Pancreas (tissue), 10 donors: ENCODE measurements at regions not wholly inside any gene's neighbourhood (a gene's known extent, or its start where the extent isn't known, plus 50 kb on each side); places are given as distances from the start of the nearest gene placed in this dataset.

ENCODE experiments used
- ATAC-seq, 4 donors: fragments of 200-7000 bp; cut with Tn5 transposase; one replicate each; pipeline versions ENCODE4 v1.8.0 to v1.9.1; 2020; ENCODE audit warnings: mild to moderate bottlenecking in 4 of 4, moderate library complexity in 4 of 4
- DNase-seq, 6 donors: peaks; one replicate each; pipeline ENCODE4 v3.0.0-alpha.2; 2020
- FAIRE-seq: peaks from 2 replicates; lab custom pipeline; 2012; peaks lifted over from hg19 to GRCh38; lab: Jason Lieb, UNC
- H3K27ac ChIP-seq, 4 donors: fragments of 200-600 bp; sonication (generic); 1 replicate in 3 of 4; 2 replicates in 1 of 4; pipeline versions ENCODE4 v1.5.0 to v1.8.0; 2020
- H3K27me3 ChIP-seq, 4 donors: fragments of 200-600 bp; one replicate each; pipeline ENCODE4 v1.8.0; 2021
- H3K36me3 ChIP-seq, 3 donors: fragments of 200-600 bp; sonication (generic) in 1 of 3; one replicate each; pipeline versions ENCODE4 v1.5.0 to v1.8.0; 2020 to 2021
- H3K4me1 ChIP-seq, 3 donors: fragments of 200-600 bp; one replicate each; pipeline ENCODE4 v1.8.0; 2021
- H3K4me3 ChIP-seq, 4 donors: fragments of 200-600 bp; sonication (generic) in 2 of 4; one replicate each; pipeline versions ENCODE4 v1.5.0 to v1.8.0; 2020 to 2021
- H3K9me3 ChIP-seq, 4 donors: fragments of 200-600 bp; one replicate each; pipeline ENCODE4 v1.8.0; 2021
- WGBS, 2 donors: extraction: QIAGEN DNeasy Blood & Tissue Kit; methylation state at CpG; one replicate each; pipeline ENCODE4 v1.1.7; 2013; 5-methylcytosine and 5-hydroxymethylcytosine counted together
- intact Hi-C, 3 donors: fragments of 100-400 bp; cut with DNase I; formaldehyde crosslinking; loops; one replicate each; pipeline versions ENCODE4 v1.11.1 to v1.14.2; 2022
- TF ChIP-seq, protein P1 (sequence below), 4 donors: fragments of 200-600 bp; sonication (generic) in 3 of 4; IDR thresholded peaks; one replicate each; pipeline versions ENCODE4 v1.5.0 to v1.8.0; 2021; ENCODE audit warnings: antibody characterized with exemption in 4 of 4
- donor health status: healthy with polysubstance abuse.
- donor health status: DM: no; HTN: no; CAD: no; lungs with moderate emphysema.
- donor health status: DM: no; HTN: no; CAD: no.
- donor health status: control.
- donor health status: control.
- donor health status: Bipolar disorder and iron deficiency.
- donor health status: DM: yes; HTN: yes; CAD: no.
- donor health status: DM: no; HTN: no; CAD: no.
- donor health status: DM: no; HTN: no; CAD: no.
- donor health status: DM: yes; HTN: yes; CAD: no.

GRCh38 chr12:114968727-114969126 lies 284.8 kb upstream of the TBX3 start:
- no peak for ATAC-seq
- Histone ChIP-seq H3K36me3 (no peaks in the 10 kb centered on the region), H3K4me1 (no peaks in the 10 kb centered on the region), H3K27me3 (no peaks in the 10 kb centered on the region), H3K4me3 (no peak overlapping the region), H3K9me3 (no peaks in the 10 kb centered on the region), H3K27ac (no peak overlapping the region)
- TF ChIP-seq, protein P1, sequence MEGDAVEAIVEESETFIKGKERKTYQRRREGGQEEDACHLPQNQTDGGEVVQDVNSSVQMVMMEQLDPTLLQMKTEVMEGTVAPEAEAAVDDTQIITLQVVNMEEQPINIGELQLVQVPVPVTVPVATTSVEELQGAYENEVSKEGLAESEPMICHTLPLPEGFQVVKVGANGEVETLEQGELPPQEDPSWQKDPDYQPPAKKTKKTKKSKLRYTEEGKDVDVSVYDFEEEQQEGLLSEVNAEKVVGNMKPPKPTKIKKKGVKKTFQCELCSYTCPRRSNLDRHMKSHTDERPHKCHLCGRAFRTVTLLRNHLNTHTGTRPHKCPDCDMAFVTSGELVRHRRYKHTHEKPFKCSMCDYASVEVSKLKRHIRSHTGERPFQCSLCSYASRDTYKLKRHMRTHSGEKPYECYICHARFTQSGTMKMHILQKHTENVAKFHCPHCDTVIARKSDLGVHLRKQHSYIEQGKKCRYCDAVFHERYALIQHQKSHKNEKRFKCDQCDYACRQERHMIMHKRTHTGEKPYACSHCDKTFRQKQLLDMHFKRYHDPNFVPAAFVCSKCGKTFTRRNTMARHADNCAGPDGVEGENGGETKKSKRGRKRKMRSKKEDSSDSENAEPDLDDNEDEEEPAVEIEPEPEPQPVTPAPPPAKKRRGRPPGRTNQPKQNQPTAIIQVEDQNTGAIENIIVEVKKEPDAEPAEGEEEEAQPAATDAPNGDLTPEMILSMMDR (IDR thresholded peaks at IDR 0.05), result no peak
- no peak for DNase-seq
- intact Hi-C loops, result no loop called here
- 64 to 71% methylated on average over 4 of the region's 4 CpGs for WGBS, 2 donors
- no peak for FAIRE-seq

DNA sequence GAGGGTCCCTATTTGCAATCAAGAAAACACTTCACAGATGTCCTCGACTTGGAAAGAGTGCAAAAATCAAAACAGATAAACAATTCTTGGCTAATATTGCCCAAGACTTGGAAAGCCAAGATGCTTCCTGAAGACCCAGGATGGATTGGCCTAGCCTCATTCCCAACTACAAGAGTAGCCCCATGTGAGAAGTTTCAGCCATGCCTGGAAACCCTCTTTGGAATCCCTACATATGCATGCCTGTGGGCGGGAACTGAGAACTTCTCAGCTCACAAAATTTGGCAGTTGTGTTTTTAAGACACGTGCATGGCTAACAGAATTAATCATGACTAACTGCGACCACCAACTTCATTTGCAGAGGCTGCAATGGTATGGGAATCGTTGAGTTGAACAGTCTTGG lies 283.2 kb upstream of the TBX3 start:
- DNase-seq, result no peak
- no peak for ATAC-seq
- Histone ChIP-seq H3K36me3 (no peaks in the 10 kb centered on the region), H3K9me3 (no peaks in the 10 kb centered on the region), H3K4me1 (no peaks in the 10 kb centered on the region), H3K27ac (no peak overlapping the region), H3K27me3 (no peaks in the 10 kb centered on the region), H3K4me3 (no peak overlapping the region)
- WGBS, 2 donors, result 61 to 70% methylated on average over 5 of the region's 5 CpGs
- intact Hi-C loops, result no loop called here
- no peak for FAIRE-seq
- TF ChIP-seq, protein P1 (IDR thresholded peaks at IDR 0.05), result no peak

DNA sequence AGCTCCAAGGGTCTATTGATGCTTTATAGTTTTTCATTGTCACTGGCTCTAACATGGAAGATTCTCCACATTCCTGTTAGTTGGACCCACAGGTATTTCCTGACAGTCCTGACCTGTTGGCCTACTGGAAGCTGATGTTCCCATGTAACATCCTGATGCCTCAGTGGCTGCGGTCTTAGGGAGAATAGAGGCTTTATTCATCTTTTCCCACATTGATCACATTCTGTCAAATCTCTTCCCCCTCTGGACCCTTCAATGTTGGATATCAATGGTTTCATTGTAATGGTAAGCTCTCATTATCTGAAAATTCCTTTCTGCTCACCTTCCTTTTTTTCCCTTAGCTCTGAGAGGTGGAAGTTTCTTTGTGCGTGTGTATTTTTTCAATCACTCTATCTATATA lies 280.9 kb upstream of the TBX3 start:
- no peak overlapping the region for H3K27ac ChIP-seq
- TF ChIP-seq, protein P1 (IDR thresholded peaks at IDR 0.05), result no peak
- H3K4me1 ChIP-seq, result no peaks in the 10 kb centered on the region
- no peaks in the 10 kb centered on the region for H3K9me3 ChIP-seq
- H3K27me3 ChIP-seq, result no peaks in the 10 kb centered on the region
- no peak for ATAC-seq
- no peak overlapping the region for H3K4me3 ChIP-seq
- FAIRE-seq, result no peak
- DNase-seq, result no peak
- WGBS, 2 donors, result 33 to 36% methylated on average over 2 of the region's 2 CpGs
- intact Hi-C loops, result no loop called here
- H3K36me3 ChIP-seq, result no peaks in the 10 kb centered on the region

DNA sequence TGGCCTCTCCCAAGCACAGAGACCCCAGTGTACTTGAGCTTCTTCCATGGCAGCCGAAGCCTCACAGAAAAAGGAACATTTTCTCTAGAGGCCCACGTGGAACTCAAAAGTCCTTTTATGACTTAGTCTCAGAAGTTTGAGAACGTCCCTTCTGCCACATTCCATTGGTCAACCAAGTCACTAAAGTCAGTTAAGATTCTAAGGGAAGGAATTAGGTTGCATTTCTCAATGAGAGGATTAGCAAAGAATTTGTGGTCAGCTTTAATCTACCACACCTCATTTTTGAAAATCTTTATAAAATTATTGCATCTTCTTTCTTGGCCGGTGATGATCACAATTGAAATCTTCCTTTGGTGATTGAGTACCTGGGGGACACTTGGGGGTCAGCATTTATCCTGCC lies 279.9 kb upstream of the TBX3 start:
- no peak overlapping the region for H3K27ac ChIP-seq
- no peak for ATAC-seq
- no peak overlapping the region for H3K4me3 ChIP-seq
- no peaks in the 10 kb centered on the region for H3K9me3 ChIP-seq
- no peaks in the 10 kb centered on the region for H3K36me3 ChIP-seq
- intact Hi-C loops, result no loop called here
- WGBS, 2 donors, result 65 to 76% methylated on average over 4 of the region's 4 CpGs
- no peak for FAIRE-seq
- H3K4me1 ChIP-seq, result no peaks in the 10 kb centered on the region
- DNase-seq, result no peak
- TF ChIP-seq, protein P1 (IDR thresholded peaks at IDR 0.05), result no peak
- no peaks in the 10 kb centered on the region for H3K27me3 ChIP-seq

- no peaks in the 10 kb centered on the region for H3K36me3 ChIP-seq
- intact Hi-C loops, result no loop called here
- DNase-seq, result no peak
- TF ChIP-seq, protein P1 (IDR thresholded peaks at IDR 0.05), result no peak
- H3K4me1 ChIP-seq, result no peaks in the 10 kb centered on the region
- no peak overlapping the region for H3K4me3 ChIP-seq
- no peak overlapping the region for H3K27ac ChIP-seq
- no peak for FAIRE-seq
- ATAC-seq, result no peak
- 42 to 44% methylated on average over 7 of the region's 7 CpGs for WGBS, 2 donors
- H3K9me3 ChIP-seq, result no peaks in the 10 kb centered on the region
- H3K27me3 ChIP-seq, result no peaks in the 10 kb centered on the region
Observed at GRCh38 chr12:114961491-114961890, 277.5 kb upstream of the TBX3 start.
